Activated CD8-positive, alpha-beta memory T cell treated with anti-CD3 and anti-CD28 coated beads, Interleukin-2, amount 10 ng/mL, durations not matched to agents 7 days and 5 days (primary cell): ENCODE measurements at regions not wholly inside any gene's neighbourhood (a gene's known extent, or its start where the extent isn't known, plus 50 kb on each side); places are given as distances from the start of the nearest gene placed in this dataset.
"Not testable (repeated sequence)": the region's sequence is repeated elsewhere in the genome, so short reads cannot be mapped to it uniquely, and the experiment has no call there.

Source experiments
- ATAC-seq: fragments of 150-1000 bp; cut with Tn5 transposase; one replicate; pipeline ENCODE4 v1.10.0; 2021; ENCODE audit warnings: moderate library complexity
- CTCF ChIA-PET: fragments of 350-600 bp; sonication (Branson Sonifier 250); formaldehyde crosslinking; loops from one replicate; lab custom pipeline; 2021; ENCODE audit warnings: antibody characterized with exemption; lab: Charles Lee
- DNase-seq: peaks from one replicate; pipeline ENCODE4 v3.0.0-alpha.2; 2020
- H3K27ac Mint-ChIP-seq: one replicate; pipeline ENCODE4 v1.8.0; 2021; ENCODE audit warnings: mild to moderate bottlenecking, mixed read lengths
- H3K27me3 Mint-ChIP-seq: one replicate; pipeline ENCODE4 v1.8.0; 2021; ENCODE audit warnings: mixed read lengths
- H3K36me3 Mint-ChIP-seq: one replicate; pipeline ENCODE4 v1.8.0; 2021; ENCODE audit warnings: mild to moderate bottlenecking, mixed read lengths
- H3K4me1 Mint-ChIP-seq: one replicate; pipeline ENCODE4 v1.8.0; 2021; ENCODE audit warnings: mixed read lengths
- H3K4me3 Mint-ChIP-seq: one replicate; pipeline ENCODE4 v1.8.0; 2021; ENCODE audit warnings: mild to moderate bottlenecking, moderate library complexity, mixed read lengths
- H3K9me3 Mint-ChIP-seq: one replicate; pipeline ENCODE4 v1.8.0; 2022; ENCODE audit warnings: low read depth, mixed read lengths

GRCh38 chr13:54999399-54999907 lies 1970.8 kb downstream of the OLFM4 start:
- Mint-ChIP-seq H3K36me3 (no peaks in the 10 kb centered on the region), H3K4me1 (no peaks in the 10 kb centered on the region), H3K27ac (no peak overlapping the region), H3K9me3 (peaks cover 6% of the 10 kb centered on the region), H3K4me3 (no peak overlapping the region), H3K27me3 (no peaks in the 10 kb centered on the region)
- ATAC-seq = no peak
- CTCF ChIA-PET = no interaction called here
- no peak for DNase-seq

DNA sequence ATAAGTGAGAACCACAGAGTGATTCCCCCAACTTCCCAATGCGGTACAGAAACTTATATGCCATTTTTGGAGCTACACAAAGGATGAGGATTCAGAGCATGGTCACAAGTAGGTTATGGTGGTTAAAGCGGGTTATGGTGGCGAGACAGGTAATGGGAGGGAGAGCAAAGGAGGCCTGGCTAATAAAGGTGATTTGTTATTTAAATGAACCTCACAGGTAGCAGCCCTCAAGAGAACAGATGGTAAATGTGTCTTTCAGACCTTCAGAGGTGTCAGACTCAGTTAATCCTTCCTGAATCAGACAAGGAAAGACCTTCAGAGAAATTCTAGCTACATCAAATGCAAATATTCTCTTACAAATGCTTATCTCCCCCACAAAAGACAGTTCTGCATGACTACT lies 1971.4 kb downstream of the OLFM4 start:
- CTCF ChIA-PET = no interaction called here
- Mint-ChIP-seq H3K4me1 (no peaks in the 10 kb centered on the region), H3K27ac (no peak overlapping the region), H3K9me3 (peaks cover 6% of the 10 kb centered on the region), H3K4me3 (no peak overlapping the region), H3K36me3 (no peaks in the 10 kb centered on the region), H3K27me3 (no peaks in the 10 kb centered on the region)
- no peak for ATAC-seq
- DNase-seq = no peak

GRCh38 chr13:55000844-55001243 lies 1972.2 kb downstream of the OLFM4 start:
- CTCF ChIA-PET = no interaction called here
- Mint-ChIP-seq H3K9me3 (peaks cover 6% of the 10 kb centered on the region), H3K27me3 (no peaks in the 10 kb centered on the region), H3K4me1 (no peaks in the 10 kb centered on the region), H3K4me3 (no peak overlapping the region), H3K36me3 (no peaks in the 10 kb centered on the region), H3K27ac (no peak overlapping the region)
- no peak for ATAC-seq
- no peak for DNase-seq

DNA sequence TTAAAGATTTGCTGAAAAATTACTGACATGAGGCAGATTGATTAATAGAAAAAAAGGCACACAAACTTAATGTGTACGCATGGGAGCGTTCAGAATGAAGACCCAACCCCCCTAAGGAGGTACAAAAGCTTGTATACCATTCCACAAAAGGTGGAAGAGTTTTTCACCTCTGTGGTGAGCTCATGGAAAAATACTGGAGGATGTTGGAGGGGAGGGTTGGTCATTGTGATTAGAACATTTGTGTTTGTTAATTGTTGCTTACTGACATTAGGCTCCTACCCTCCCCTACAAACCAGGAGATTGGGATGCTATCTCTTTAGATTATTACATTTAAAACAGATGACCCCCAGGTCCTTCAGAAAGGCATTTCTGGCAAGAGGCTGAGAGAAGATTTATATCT lies 1973.3 kb downstream of the OLFM4 start:
- H3K27ac Mint-ChIP-seq = no peak overlapping the region
- no peaks in the 10 kb centered on the region for H3K4me1 Mint-ChIP-seq
- H3K9me3 Mint-ChIP-seq = peaks cover 8% of the 10 kb centered on the region
- H3K36me3 Mint-ChIP-seq = no peaks in the 10 kb centered on the region
- ATAC-seq = no peak
- CTCF ChIA-PET = no interaction called here
- H3K4me3 Mint-ChIP-seq = no peak overlapping the region
- no peak for DNase-seq
- H3K27me3 Mint-ChIP-seq = no peaks in the 10 kb centered on the region

- ATAC-seq = no peak
- peaks cover 8% of the 10 kb centered on the region for H3K9me3 Mint-ChIP-seq
- CTCF ChIA-PET = no interaction called here
Observed at GRCh38 chr13:55007681-55008080, 1979.1 kb downstream of the OLFM4 start.

DNA sequence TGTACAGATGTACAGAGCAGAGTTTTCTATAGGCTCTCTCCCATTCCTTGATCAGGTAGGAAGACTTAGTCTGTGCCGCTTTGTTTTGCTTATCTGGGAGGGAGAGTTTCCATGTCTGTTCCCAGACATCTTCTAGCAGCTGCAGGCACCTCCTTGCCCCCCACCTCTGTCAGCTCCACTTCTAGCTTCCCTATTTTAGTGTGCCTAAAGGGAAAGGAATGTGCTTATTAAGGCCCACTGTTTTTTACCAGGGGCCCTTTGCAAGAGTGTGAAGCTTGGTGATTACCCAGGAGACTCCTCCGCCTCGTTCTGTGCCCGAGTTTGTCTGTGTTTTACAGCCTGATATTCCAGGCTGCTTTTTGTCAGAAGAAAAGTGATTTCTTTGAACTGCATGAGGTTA lies 1984.4 kb downstream of the OLFM4 start:
- CTCF ChIA-PET = no interaction called here

More at GRCh38 chr13:55007681-55008080, 1979.1 kb downstream of the OLFM4 start:
- no peak overlapping the region for H3K4me3 Mint-ChIP-seq
- DNase-seq = no peak
- no peaks in the 10 kb centered on the region for H3K36me3 Mint-ChIP-seq
- no peaks in the 10 kb centered on the region for H3K27me3 Mint-ChIP-seq
- H3K27ac Mint-ChIP-seq = no peak overlapping the region
- no peaks in the 10 kb centered on the region for H3K4me1 Mint-ChIP-seq

DNA sequence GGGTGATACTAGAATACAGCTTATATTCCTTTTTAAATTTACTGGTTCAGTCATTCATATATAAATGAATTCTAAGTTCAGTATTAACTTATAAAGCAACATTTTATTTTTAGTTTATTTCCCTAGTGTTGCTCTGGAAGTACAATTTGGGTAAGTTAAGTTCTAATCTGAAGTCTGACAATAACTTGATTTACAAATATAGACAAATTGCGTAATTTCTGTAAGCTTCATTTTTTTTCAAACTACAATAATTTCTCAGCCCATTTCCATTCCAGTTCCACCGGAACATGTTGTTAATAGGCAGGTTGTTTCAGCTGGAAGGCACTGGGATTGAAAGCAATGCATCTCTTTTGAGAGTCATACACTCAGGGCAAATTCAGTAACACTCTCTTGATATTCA lies 2000.7 kb downstream of the OLFM4 start:
- Mint-ChIP-seq H3K36me3 (no peaks in the 10 kb centered on the region), H3K9me3 (peaks cover 13% of the 10 kb centered on the region), H3K4me3 (no peak overlapping the region), H3K27ac (no peak overlapping the region), H3K4me1 (no peaks in the 10 kb centered on the region), H3K27me3 (no peaks in the 10 kb centered on the region)
- no peak for DNase-seq
- no peak for ATAC-seq
- CTCF ChIA-PET = no interaction called here

More for the DNA sequence above, 1984.4 kb downstream of the OLFM4 start:
- H3K9me3 Mint-ChIP-seq = peaks cover 3% of the 10 kb centered on the region
- no peak overlapping the region for H3K4me3 Mint-ChIP-seq
- H3K36me3 Mint-ChIP-seq = no peaks in the 10 kb centered on the region
- ATAC-seq (no peak), DNase-seq (no peak)
- no peaks in the 10 kb centered on the region for H3K4me1 Mint-ChIP-seq
- H3K27ac Mint-ChIP-seq = no peak overlapping the region
- no peaks in the 10 kb centered on the region for H3K27me3 Mint-ChIP-seq

GRCh38 chr13:55038230-55038629 lies 2009.6 kb downstream of the OLFM4 start:
- DNase-seq (no peak), ATAC-seq (no peak)
- CTCF ChIA-PET = no interaction called here
- Mint-ChIP-seq H3K9me3 (peaks cover 2% of the 10 kb centered on the region), H3K4me1 (no peaks in the 10 kb centered on the region), H3K27ac (no peak overlapping the region), H3K36me3 (no peaks in the 10 kb centered on the region), H3K27me3 (no peaks in the 10 kb centered on the region), H3K4me3 (no peak overlapping the region)

- H3K4me1 Mint-ChIP-seq, CTCF ChIA-PET, H3K27ac Mint-ChIP-seq, H3K27me3 Mint-ChIP-seq, DNase-seq, ATAC-seq, H3K4me3 Mint-ChIP-seq, H3K36me3 Mint-ChIP-seq: not testable (repeated sequence)
- peaks cover 12% of the 10 kb centered on the region for H3K9me3 Mint-ChIP-seq
Observed at GRCh38 chr13:55053891-55054550, 2025.4 kb downstream of the OLFM4 start.

DNA sequence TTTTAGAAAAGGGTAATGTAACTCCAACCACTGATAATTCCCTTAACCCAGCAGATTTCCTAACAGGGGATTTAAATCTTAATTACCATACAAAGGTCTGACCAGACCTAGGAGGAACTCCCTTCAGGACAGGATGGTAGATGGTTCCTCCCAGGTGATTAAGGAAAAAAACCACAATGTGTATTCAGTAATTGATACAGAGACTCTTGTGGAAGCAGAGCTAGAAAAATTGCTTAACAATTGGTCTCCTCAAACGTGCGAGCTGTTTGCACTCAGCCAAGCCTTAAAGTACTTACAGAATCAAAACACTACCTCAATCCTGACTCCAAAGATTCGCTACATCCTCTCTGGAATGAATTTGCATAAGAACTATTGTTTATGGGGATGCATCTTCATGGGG lies 2027.1 kb downstream of the OLFM4 start:
- ATAC-seq, H3K4me3 Mint-ChIP-seq, H3K36me3 Mint-ChIP-seq, H3K4me1 Mint-ChIP-seq, DNase-seq, CTCF ChIA-PET, H3K27ac Mint-ChIP-seq, H3K9me3 Mint-ChIP-seq, H3K27me3 Mint-ChIP-seq: not testable (repeated sequence)

DNA sequence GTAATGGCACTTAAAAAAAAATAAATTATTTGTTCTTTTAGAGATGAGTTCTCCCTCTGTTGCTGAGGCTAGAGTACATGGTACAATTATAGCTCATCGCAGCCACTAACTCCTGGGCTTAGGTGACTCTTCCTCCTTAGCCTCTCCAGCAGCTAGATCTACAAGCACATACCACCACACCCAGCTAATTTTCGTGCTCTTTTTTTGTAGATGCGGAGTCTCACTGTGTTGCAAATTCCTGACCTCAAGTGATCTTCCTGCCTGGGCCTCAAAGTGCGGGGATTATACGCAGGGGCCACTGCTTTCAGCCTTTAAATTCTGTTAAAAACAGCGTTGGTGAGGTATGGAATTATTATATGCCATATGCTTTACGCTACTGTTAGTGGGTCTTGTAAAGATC lies 2034.0 kb downstream of the OLFM4 start:
- no peak overlapping the region for H3K27ac Mint-ChIP-seq
- CTCF ChIA-PET = no interaction called here
- no peak for DNase-seq
- H3K27me3 Mint-ChIP-seq = no peaks in the 10 kb centered on the region
- ATAC-seq = no peak
- H3K4me1 Mint-ChIP-seq = no peaks in the 10 kb centered on the region
- H3K4me3 Mint-ChIP-seq = no peak overlapping the region
- peaks cover 13% of the 10 kb centered on the region for H3K9me3 Mint-ChIP-seq
- H3K36me3 Mint-ChIP-seq = no peaks in the 10 kb centered on the region

- Mint-ChIP-seq H3K27me3 (no peaks in the 10 kb centered on the region), H3K9me3 (peaks cover 4% of the 10 kb centered on the region), H3K27ac (no peak overlapping the region), H3K4me1 (no peaks in the 10 kb centered on the region), H3K36me3 (no peaks in the 10 kb centered on the region), H3K4me3 (no peak overlapping the region)
- ATAC-seq (no peak), DNase-seq (no peak)
- CTCF ChIA-PET = no interaction called here
Observed at GRCh38 chr13:55067946-55068345, 2039.3 kb downstream of the OLFM4 start.

GRCh38 chr13:55069746-55070145 lies 2041.1 kb downstream of the OLFM4 start:
- no peak overlapping the region for H3K4me3 Mint-ChIP-seq
- no peaks in the 10 kb centered on the region for H3K27me3 Mint-ChIP-seq
- CTCF ChIA-PET = no interaction called here
- ATAC-seq (no peak), DNase-seq (no peak)
- peaks cover 4% of the 10 kb centered on the region for H3K9me3 Mint-ChIP-seq
- no peaks in the 10 kb centered on the region for H3K4me1 Mint-ChIP-seq
- H3K36me3 Mint-ChIP-seq = no peaks in the 10 kb centered on the region
- H3K27ac Mint-ChIP-seq = no peak overlapping the region

- H3K36me3 Mint-ChIP-seq = no peaks in the 10 kb centered on the region
- no peak for DNase-seq
- ATAC-seq = no peak
- no peak overlapping the region for H3K27ac Mint-ChIP-seq
- no peak overlapping the region for H3K4me3 Mint-ChIP-seq
- CTCF ChIA-PET = no interaction called here
- H3K9me3 Mint-ChIP-seq = no peaks in the 10 kb centered on the region
- no peaks in the 10 kb centered on the region for H3K4me1 Mint-ChIP-seq
- H3K27me3 Mint-ChIP-seq = no peaks in the 10 kb centered on the region
Observed at GRCh38 chr13:55073000-55073399, 2044.4 kb downstream of the OLFM4 start.
